ENCODE measurements at regions not wholly inside any gene's neighbourhood (a gene's known extent, or its start where the extent isn't known, plus 50 kb on each side); places are given as distances from the start of the nearest gene placed in this dataset.

- TF ChIP-seq POLR2A (IDR thresholded peaks at IDR 0.05) (no peak), CTCF (IDR thresholded peaks at IDR 0.05) (no peak)
- H3K4me1 ChIP-seq: no peaks in the 10 kb centered on the region
- no peak for DNase-seq
- intact Hi-C loops (cut with DNase I; ENCODE audit: low total_unique reads): no loop called here
- H3K36me3 ChIP-seq (ENCODE audit: low read depth, missing control alignments): no peaks in the 10 kb centered on the region
- no peaks in the 10 kb centered on the region for H3K9me3 ChIP-seq
- no peak overlapping the region for H3K4me3 ChIP-seq
- H3K27ac ChIP-seq: no peak overlapping the region
- H3K27me3 ChIP-seq: no peaks in the 10 kb centered on the region
- WGBS, 2 donors: 96 to 98% methylated on average over 2 of the region's 2 CpGs
Measured at GRCh38 chr2:226529556-226529955, 270.1 kb downstream of the IRS1 start.

GRCh38 chr2:226526716-226527115 is 272.9 kb downstream of the IRS1 start:
- Histone ChIP-seq H3K4me3 (no peak overlapping the region), H3K27ac (no peak overlapping the region), H3K27me3 (no peaks in the 10 kb centered on the region), H3K4me1 (no peaks in the 10 kb centered on the region), H3K9me3 (no peaks in the 10 kb centered on the region), H3K36me3 (ENCODE audit: low read depth, missing control alignments) (no peaks in the 10 kb centered on the region)
- intact Hi-C loops (cut with DNase I; ENCODE audit: low total_unique reads): no loop called here
- TF ChIP-seq POLR2A (IDR thresholded peaks at IDR 0.05) (no peak), CTCF (IDR thresholded peaks at IDR 0.05) (no peak)
- DNase-seq: no peak
- 59 to 76% methylated on average over 3 of the region's 3 CpGs for WGBS, 2 donors

- Histone ChIP-seq H3K4me1 (no peaks in the 10 kb centered on the region), H3K27ac (no peak overlapping the region), H3K27me3 (no peaks in the 10 kb centered on the region), H3K4me3 (no peak overlapping the region), H3K36me3 (ENCODE audit: low read depth, missing control alignments) (no peaks in the 10 kb centered on the region), H3K9me3 (no peaks in the 10 kb centered on the region)
- WGBS, 2 donors: 88 to 89% methylated on average over 2 of the region's 2 CpGs
- TF ChIP-seq POLR2A (IDR thresholded peaks at IDR 0.05) (no peak), CTCF (IDR thresholded peaks at IDR 0.05) (no peak)
- no peak for DNase-seq
- intact Hi-C loops (cut with DNase I; ENCODE audit: low total_unique reads): no loop called here
Measured at GRCh38 chr2:226524381-226524843, 275.2 kb downstream of the IRS1 start.

DNA sequence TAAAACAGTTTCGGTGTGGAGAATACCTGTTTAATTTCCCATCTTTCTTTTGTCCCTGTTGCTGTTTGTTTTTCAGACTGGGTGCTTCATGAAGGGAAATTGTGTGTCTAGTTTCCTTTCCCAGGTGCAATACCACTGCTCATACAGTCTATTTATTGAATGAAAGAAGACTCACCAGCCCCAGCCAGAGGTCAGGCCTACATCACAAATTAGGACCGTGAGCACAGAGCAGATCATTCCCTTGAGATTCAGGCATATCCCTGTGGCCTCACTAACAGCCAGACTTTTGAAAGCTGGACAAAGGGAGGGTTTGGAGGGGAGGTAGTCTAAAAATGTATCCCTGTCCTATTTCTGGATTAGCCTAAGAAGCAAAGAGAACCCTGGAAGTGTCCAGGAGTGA is 278.9 kb downstream of the IRS1 start:
- Histone ChIP-seq H3K4me1 (no peaks in the 10 kb centered on the region), H3K27ac (no peak overlapping the region), H3K9me3 (no peaks in the 10 kb centered on the region), H3K4me3 (no peak overlapping the region), H3K36me3 (ENCODE audit: low read depth, missing control alignments) (no peaks in the 10 kb centered on the region), H3K27me3 (no peaks in the 10 kb centered on the region)
- no peak for TF ChIP-seq POLR2A (IDR thresholded peaks at IDR 0.05)
- TF ChIP-seq CTCF (IDR thresholded peaks at IDR 0.05): no peak
- intact Hi-C loops (cut with DNase I; ENCODE audit: low total_unique reads): no loop called here
- WGBS, 2 donors: 78 to 93% methylated on average over 2 of the region's 2 CpGs
- no peak for DNase-seq

GRCh38 chr2:226515344-226516055 is 284.1 kb downstream of the IRS1 start:
- Histone ChIP-seq H3K9me3 (no peaks in the 10 kb centered on the region), H3K4me1 (no peaks in the 10 kb centered on the region), H3K27ac (no peak overlapping the region), H3K27me3 (no peaks in the 10 kb centered on the region), H3K36me3 (ENCODE audit: low read depth, missing control alignments) (no peaks in the 10 kb centered on the region), H3K4me3 (no peak overlapping the region)
- intact Hi-C loops (cut with DNase I; ENCODE audit: low total_unique reads): no loop called here
- TF ChIP-seq POLR2A (IDR thresholded peaks at IDR 0.05) (no peak), CTCF (IDR thresholded peaks at IDR 0.05) (no peak)
- 62 to 77% methylated on average over 4 of the region's 4 CpGs for WGBS, 2 donors
- DNase-seq: no peak

Data from testis (tissue), 2 donors.